ENCODE measurements at regions not wholly inside any gene's neighbourhood (a gene's known extent, or its start where the extent isn't known, plus 50 kb on each side); places are given as distances from the start of the nearest gene placed in this dataset.

- dilution Hi-C loops (cut with MboI; ENCODE audit: extremely low pct_ligation_motif_present, low sequenced_read_pairs): no loop called here
- no peaks in the 10 kb centered on the region for H3K79me2 ChIP-seq (ENCODE audit: control insufficient read depth, insufficient read depth, low read length)
- no peak overlapping the region for H3K4me3 ChIP-seq (replicated peaks in 1 of 3; ENCODE audit: insufficient read depth in 1 of 3, low read depth in 1 of 3, low read length in 3 of 3)
- no peak for DNase-seq (ENCODE audit: low read depth, low spot score)
- H3K9me1 ChIP-seq (replicated peaks; ENCODE audit: control insufficient read depth, extremely low read depth, insufficient read depth, low read length): no peaks in the 10 kb centered on the region
- ChIA-PET POLR2A (no interaction called here), CTCF (no interaction called here)
- no peak overlapping the region for H3K4me2 ChIP-seq (ENCODE audit: insufficient read depth, low read length)
- H3K4me1 ChIP-seq (ENCODE audit: control insufficient read depth, extremely low read depth, insufficient read depth, low read length): no peaks in the 10 kb centered on the region
- BruUV-seq (replicated peaks): no TSS peak
- no peak overlapping the region for H3K27ac ChIP-seq (ENCODE audit: insufficient read depth, low read depth, low read length)
- no peak overlapping the region for H3K9ac ChIP-seq (replicated peaks; ENCODE audit: extremely low read depth, insufficient read depth, low read length)
- no peaks in the 10 kb centered on the region for H3K36me3 ChIP-seq (ENCODE audit: control insufficient read depth in 2 of 2, extremely low read depth in 1 of 2, insufficient read depth in 2 of 2, low read length in 2 of 2)
- H4K20me1 ChIP-seq (replicated peaks; ENCODE audit: control insufficient read depth, extremely low read depth, insufficient read depth, low read length): no peaks in the 10 kb centered on the region
- intact Hi-C loops (cut with micrococcal nuclease): no loop called here
- no peaks in the 10 kb centered on the region for H3K9me3 ChIP-seq (replicated peaks; ENCODE audit: control insufficient read depth, insufficient read depth, low read length)
- TF ChIP-seq MAX (IDR thresholded peaks at IDR 0.05; ENCODE audit: insufficient read depth, insufficient read length) (no peak), JUN (IDR thresholded peaks at IDR 0.05; ENCODE audit: borderline replicate concordance, insufficient read depth, insufficient read length, low read depth) (no peak), EZH2 (IDR thresholded peaks at IDR 0.05; ENCODE audit: borderline replicate concordance, low read depth, low read length, severe bottlenecking) (no peak), POLR2AphosphoS5 (IDR thresholded peaks at IDR 0.05; ENCODE audit: insufficient read depth, low read depth, low read length) (no peak), GATA2 (IDR thresholded peaks at IDR 0.05; ENCODE audit: insufficient read depth, insufficient read length, low read depth, low read length) (no peak), CTCF (IDR thresholded peaks at IDR 0.05; ENCODE audit: extremely low read depth in 1 of 2, insufficient read depth in 1 of 2, low read depth in 1 of 2, low read length in 2 of 2) (no peak), MYC (IDR thresholded peaks at IDR 0.05; ENCODE audit: low read depth, low read length) (no peak), FOS (IDR thresholded peaks at IDR 0.05; ENCODE audit: borderline replicate concordance, insufficient read depth, low read length) (no peak), POLR2A (IDR thresholded peaks at IDR 0.05; ENCODE audit: low read depth, low read length) (no peak)
- peaks cover 0 to 2% of the 10 kb centered on the region in 2 experiments for H3K27me3 ChIP-seq (ENCODE audit: control insufficient read depth in 2 of 2, insufficient read depth in 2 of 2, low read length in 2 of 2)
- H2AFZ ChIP-seq (ENCODE audit: low read depth, low read length): no peak overlapping the region
- no peak for FAIRE-seq
These were observed 393.7 kb upstream of the GRM7 start for GRCh38 chr3:6467186-6467585.

Measured in endothelial cell of umbilical vein (primary cell).